IMR-90 (cell line): ENCODE measurements at regions not wholly inside any gene's neighbourhood (a gene's known extent, or its start where the extent isn't known, plus 50 kb on each side); places are given as distances from the start of the nearest gene placed in this dataset.

ENCODE experiments used
- ATAC-seq: fragments of 200-7000 bp; cut with Tn5 transposase; 2 replicates; pipeline ENCODE4 v1.9.1; 2020; ENCODE audit warnings: low read depth, mild to moderate bottlenecking, moderate library complexity
- BruUV-seq: library from RNA; stranded (reverse); fragments of 400-500 nt; replicated peaks from 2 replicates; lab custom pipeline; 2021; lab: Mats Ljungman, UMichigan
- CTCF ChIA-PET: fragments of 300-600 bp; formaldehyde crosslinking; extraction: SDS; loops from one replicate; lab custom pipeline; 2021; ENCODE audit warnings: antibody characterized with exemption; lab: Yijun Ruan, JAX
- POLR2A ChIA-PET: fragments of 300-600 bp; sonication (Branson Sonifier 250); formaldehyde crosslinking; loops from one replicate; lab custom pipeline; 2022; ENCODE audit warnings: antibody characterized with exemption; ENCODE audit not compliant: unreplicated experiment; lab: Charles Lee
- DNase-seq: peaks from one replicate; pipeline ENCODE4 v3.0.0; 2013
- H2AFZ ChIP-seq: replicated peaks from 2 replicates; pipeline ENCODE3; 2013; ENCODE audit warnings: low read length, mild to moderate bottlenecking; ENCODE audit not compliant: poor library complexity
- H2AK5ac ChIP-seq: 2 replicates; pipeline ENCODE4 v1.6.1; 2013; ENCODE audit warnings: low read depth, low read length, inconsistent platforms
- H2AK9ac ChIP-seq: replicated peaks from 2 replicates; pipeline ENCODE3; 2013; ENCODE audit warnings: mild to moderate bottlenecking, low read depth, low read length, moderate library complexity; ENCODE audit not compliant: poor library complexity
- H2BK120ac ChIP-seq: 2 replicates; pipeline ENCODE4 v1.6.1; 2013; ENCODE audit warnings: low read depth, low read length, inconsistent platforms
- H2BK15ac ChIP-seq: 3 replicates; pipeline ENCODE4 v1.6.1; 2013; ENCODE audit warnings: low read depth, low read length, inconsistent platforms
- H2BK20ac ChIP-seq: 2 replicates; pipeline ENCODE4 v1.6.1; 2013; ENCODE audit warnings: low read depth, mild to moderate bottlenecking, inconsistent platforms, low read length, moderate library complexity
- H2BK5ac ChIP-seq: 2 replicates; pipeline ENCODE4 v1.6.1; 2013; ENCODE audit warnings: mild to moderate bottlenecking, low read depth, low read length, inconsistent platforms; ENCODE audit not compliant: poor library complexity, severe bottlenecking
- H3K14ac ChIP-seq: replicated peaks from 2 replicates; pipeline ENCODE4 v1.6.1; 2013; ENCODE audit warnings: low read depth, low read length, inconsistent platforms
- H3K18ac ChIP-seq: 2 replicates; pipeline ENCODE4 v1.6.1; 2013; ENCODE audit warnings: low read depth, low read length, control low read depth
- H3K23ac ChIP-seq: 2 replicates; pipeline ENCODE4 v1.6.1; 2013; ENCODE audit warnings: low read depth, low read length, inconsistent platforms
- H3K27ac ChIP-seq: 2 replicates; pipeline ENCODE4 v1.5.1; 2013; ENCODE audit warnings: mild to moderate bottlenecking, control low read depth, low read length; ENCODE audit not compliant: insufficient read depth
- H3K27me3 ChIP-seq: 2 replicates; pipeline ENCODE4 v1.6.1; 2013; ENCODE audit warnings: low read length; ENCODE audit not compliant: control insufficient read depth, insufficient read depth
- H3K36me3 ChIP-seq: 2 replicates; pipeline ENCODE4 v1.6.1; 2013; ENCODE audit warnings: low read length, mixed read lengths; ENCODE audit not compliant: control insufficient read depth, insufficient read depth
- H3K4ac ChIP-seq: 2 replicates; pipeline ENCODE4 v1.6.1; 2013; ENCODE audit warnings: low read depth, low read length, inconsistent platforms
- H3K4me1 ChIP-seq: 2 replicates; pipeline ENCODE4 v1.6.1; 2013; ENCODE audit warnings: low read length, mixed read lengths; ENCODE audit not compliant: control insufficient read depth, insufficient read depth
- H3K4me2 ChIP-seq: 2 replicates; pipeline ENCODE4 v1.6.1; 2013; ENCODE audit warnings: low read depth, mild to moderate bottlenecking, control low read depth, low read length, moderate library complexity
- H3K4me3 ChIP-seq: 2 replicates; pipeline ENCODE4 v1.5.1; 2013; ENCODE audit warnings: low read depth, mild to moderate bottlenecking, control low read depth, low read length, moderate library complexity; ENCODE audit not compliant: insufficient read depth
- H3K56ac ChIP-seq: 2 replicates; pipeline ENCODE4 v1.6.1; 2013; ENCODE audit warnings: low read length, inconsistent platforms; ENCODE audit not compliant: insufficient read depth; ENCODE audit errors: extremely low read depth
- H3K79me1 ChIP-seq, 2 experiments: 2 replicates each; pipeline ENCODE4 v1.6.1; 2013; ENCODE audit warnings: low read length in 2 of 2, inconsistent platforms in 1 of 2, low read depth in 1 of 2
- H3K9ac ChIP-seq: 2 replicates; pipeline ENCODE4 v1.6.1; 2013; ENCODE audit warnings: low read depth, low read length, control low read depth
- H3K9me1 ChIP-seq: 2 replicates; pipeline ENCODE4 v1.6.1; 2013; ENCODE audit warnings: low read length, inconsistent platforms; ENCODE audit not compliant: insufficient read depth
- H3K9me3 ChIP-seq: 2 replicates; pipeline ENCODE4 v1.6.1; 2013; ENCODE audit warnings: low read length; ENCODE audit not compliant: control insufficient read depth, insufficient read depth
- H4K20me1 ChIP-seq: 2 replicates; pipeline ENCODE4 v1.6.1; 2013; ENCODE audit warnings: low read length, inconsistent platforms; ENCODE audit not compliant: insufficient read depth
- H4K5ac ChIP-seq: 2 replicates; pipeline ENCODE4 v1.6.1; 2013; ENCODE audit warnings: mild to moderate bottlenecking, low read depth, low read length, control low read depth
- H4K8ac ChIP-seq, 2 experiments: 2 replicates each; pipeline ENCODE4 v1.6.1; 2013; ENCODE audit warnings: low read depth in 2 of 2, low read length in 2 of 2, control low read depth in 1 of 2, inconsistent platforms in 1 of 2
- H4K91ac ChIP-seq: 2 replicates; pipeline ENCODE4 v1.6.1; 2013; ENCODE audit warnings: low read depth, low read length, inconsistent platforms; ENCODE audit not compliant: insufficient read depth
- BHLHE40 ChIP-seq: fragments of 150-350 bp; IDR thresholded peaks from 2 replicates; pipeline ENCODE4 v1.6.1; 2016; ENCODE audit warnings: mild to moderate bottlenecking, low read depth, low read length
- MAFK ChIP-seq: IDR thresholded peaks from 2 replicates; pipeline ENCODE4 v1.6.1; 2012; ENCODE audit warnings: low read depth, low read length, improper control_type of control experiment
- MXI1 ChIP-seq: IDR thresholded peaks from 2 replicates; pipeline ENCODE4 v1.6.1; 2012; ENCODE audit warnings: low read depth, mild to moderate bottlenecking, low read length, moderate library complexity, borderline replicate concordance
- POLR2A ChIP-seq: IDR thresholded peaks from 2 replicates; pipeline ENCODE4 v1.6.1; 2012; ENCODE audit warnings: mild to moderate bottlenecking, low read depth, low read length
- RCOR1 ChIP-seq: IDR thresholded peaks from 2 replicates; pipeline ENCODE4 v1.6.1; 2012; ENCODE audit warnings: mild to moderate bottlenecking, low read length, improper control_type of control experiment; ENCODE audit not compliant: insufficient replicate concordance
- WGBS, 2 experiments: methylation state at CpG; one replicate each; pipeline versions ENCODE4 v1.1.5 to v1.1.7; 2013; ENCODE audit warnings: missing lambda C conversion rate in 2 of 2; ENCODE audit not compliant: insufficient read length in 1 of 2; ENCODE audit errors: extremely low coverage in 2 of 2; 5-methylcytosine and 5-hydroxymethylcytosine counted together
- dilution Hi-C: fragments of 300-500 bp; cut with HindIII; formaldehyde crosslinking; loops from one replicate; pipeline ENCODE4 v1.14.3; 2018; ENCODE audit warnings: low sequenced_read_pairs; ENCODE audit not compliant: unreplicated experiment
- in situ Hi-C: fragments of 300-500 bp; cut with MboI; formaldehyde crosslinking; loops from 3 replicates; pipeline ENCODE4 v1.14.3; 2019; ENCODE audit warnings: low sequenced_read_pairs, inconsistent platforms, mixed read lengths
- intact Hi-C: fragments of 100-400 bp; cut with micrococcal nuclease; formaldehyde crosslinking; loops from 2 replicates; pipeline ENCODE4 v1.10.0; 2022

GRCh38 chr1:73886716-73887115, 311.3 kb downstream of the LRRIQ3 start:
- POLR2A ChIA-PET = no interaction called here
- no peak for ATAC-seq

More at GRCh38 chr1:73886716-73887115, 311.3 kb downstream of the LRRIQ3 start:
- H4K5ac ChIP-seq = no peak overlapping the region
- no peak overlapping the region for H3K4me3 ChIP-seq
- no peak overlapping the region for H2BK20ac ChIP-seq
- intact Hi-C loops (no loop called here), in situ Hi-C loops (no loop called here), dilution Hi-C loops (no loop called here)
- H3K79me1 ChIP-seq = no peaks in the 10 kb centered on the region
- no peak overlapping the region for H4K8ac ChIP-seq
- H3K9me1 ChIP-seq = no peaks in the 10 kb centered on the region
- H2AFZ ChIP-seq = no peak overlapping the region
- no peak overlapping the region for H2AK5ac ChIP-seq
- peaks cover 5% of the 10 kb centered on the region for H3K9me3 ChIP-seq
- no peak overlapping the region for H2BK5ac ChIP-seq
- H3K18ac ChIP-seq = no peak overlapping the region
- H3K56ac ChIP-seq = no peak overlapping the region
- no peak overlapping the region for H4K91ac ChIP-seq
- no peak overlapping the region for H2BK120ac ChIP-seq
- H3K23ac ChIP-seq = no peak overlapping the region
- H3K4ac ChIP-seq = no peak overlapping the region
- CTCF ChIA-PET = no interaction called here
- H3K36me3 ChIP-seq = no peaks in the 10 kb centered on the region
- H3K27me3 ChIP-seq = no peaks in the 10 kb centered on the region
- no peak overlapping the region for H2BK15ac ChIP-seq
- no peaks in the 10 kb centered on the region for H4K20me1 ChIP-seq
- no peak overlapping the region for H3K14ac ChIP-seq
- H3K27ac ChIP-seq = no peak overlapping the region
- DNase-seq = no peak
- TF ChIP-seq MXI1 (no peak), RCOR1 (no peak), BHLHE40 (no peak), POLR2A (no peak), MAFK (no peak)
- no CpG with 5 or more reads among the region's 2 CpGs for WGBS, 2 experiments
- no peaks in the 10 kb centered on the region for H3K4me1 ChIP-seq
- no peak overlapping the region for H3K4me2 ChIP-seq
- no peak overlapping the region for H2AK9ac ChIP-seq
- H3K9ac ChIP-seq = no peak overlapping the region
- BruUV-seq = no TSS peak
